Inflammatory macrophage (primary cell): ENCODE measurements at regions not wholly inside any gene's neighbourhood (a gene's known extent, or its start where the extent isn't known, plus 50 kb on each side); places are given as distances from the start of the nearest gene placed in this dataset.

ENCODE experiments used
- DNase-seq, 2 donors: peaks; one replicate each; pipeline ENCODE4 v3.0.0-alpha.2; 2020 to 2022

DNA sequence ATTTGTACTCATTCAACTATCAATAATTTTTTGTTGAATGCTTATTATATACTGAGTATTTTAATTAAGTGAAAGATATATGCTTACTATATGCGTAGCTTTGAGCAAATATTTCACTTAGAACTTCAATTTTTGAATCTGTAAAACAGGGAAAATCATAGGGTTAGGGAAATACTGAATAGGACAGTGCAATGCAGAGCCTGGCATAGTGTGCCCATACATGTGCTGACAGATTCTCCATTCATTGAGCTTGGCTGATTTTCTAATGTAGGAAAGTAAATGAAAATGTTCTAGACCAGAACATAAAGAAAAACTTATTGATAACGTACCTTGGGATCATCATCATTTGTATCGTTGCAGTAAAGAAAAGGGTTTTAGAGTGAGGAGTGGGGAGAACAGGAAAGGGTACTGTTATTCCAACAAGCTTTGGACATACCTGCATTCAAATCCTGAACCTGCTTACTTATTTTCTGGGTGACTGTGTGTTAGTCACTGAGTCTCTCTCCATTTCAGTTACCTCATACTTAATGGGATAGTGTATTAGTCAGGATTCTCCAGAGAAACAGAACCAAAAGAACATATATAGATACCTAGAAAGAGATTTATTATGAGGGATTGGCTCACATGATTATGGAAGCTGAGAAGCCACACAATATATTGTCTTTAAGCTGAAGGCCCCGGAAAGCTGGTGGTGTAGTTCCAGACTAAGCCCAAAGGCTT is 436.4 kb downstream of the ADAMTS20 start:
- no peak for DNase-seq

- no peak for DNase-seq
Measured at GRCh38 chr12:43114316-43114715, 437.7 kb downstream of the ADAMTS20 start.

- no peak for DNase-seq
Measured at GRCh38 chr12:43113616-43114015, 438.4 kb downstream of the ADAMTS20 start.

DNA sequence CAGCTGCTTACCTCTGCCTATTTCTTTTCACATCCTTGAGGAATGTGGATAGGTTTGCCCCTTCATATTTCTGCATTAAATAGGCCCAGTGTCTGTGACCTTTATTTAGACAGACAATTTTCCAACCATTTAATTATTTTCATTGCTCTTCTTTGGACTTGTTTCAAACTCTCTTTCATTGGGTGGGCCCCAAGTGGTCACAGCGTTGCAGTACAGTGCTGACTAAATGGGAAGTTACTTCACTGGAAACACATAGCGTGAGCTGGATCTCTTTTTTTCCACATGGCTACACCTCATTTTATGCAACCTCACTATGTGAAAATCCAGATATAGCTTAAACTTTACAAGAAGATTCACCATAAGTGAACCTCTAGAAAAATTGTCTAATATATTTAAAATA is 438.9 kb downstream of the ADAMTS20 start:
- DNase-seq: no peak

DNA sequence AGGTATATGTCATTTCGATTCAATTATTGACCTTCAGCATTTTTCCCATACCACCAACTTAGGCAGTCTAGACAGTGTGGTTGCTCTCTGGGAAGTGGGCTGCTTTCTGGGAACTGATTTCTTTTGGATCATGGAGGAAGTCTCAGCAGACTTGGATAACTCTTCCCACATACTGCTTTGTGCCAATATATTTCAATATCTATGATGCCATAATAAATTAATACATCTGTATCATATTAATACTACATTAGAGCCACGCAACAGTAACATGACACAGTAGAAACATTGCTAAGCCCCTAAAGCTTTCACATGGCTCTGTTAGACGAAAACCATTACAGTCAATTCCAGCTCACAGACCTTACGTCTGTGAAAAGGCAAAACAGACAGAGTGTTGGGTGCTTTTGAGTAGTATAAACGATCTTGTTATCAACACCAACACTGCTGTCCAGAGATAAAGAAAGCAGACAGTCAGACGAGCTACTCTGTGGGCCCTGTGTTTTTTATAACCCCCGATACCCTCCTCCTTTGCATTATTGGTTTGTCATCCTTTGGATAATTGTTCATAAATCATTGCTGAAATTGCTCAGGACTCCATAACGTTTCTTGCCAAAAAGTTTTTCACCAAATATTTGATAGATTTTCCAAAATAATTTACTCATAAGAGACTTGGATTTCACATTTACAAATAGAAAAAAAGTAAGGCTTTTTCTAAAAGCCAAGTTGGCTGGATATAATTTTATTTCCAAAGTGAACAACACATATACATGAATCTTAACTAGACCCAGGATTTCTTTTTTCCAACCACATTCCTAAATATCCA is 439.7 kb downstream of the ADAMTS20 start:
- no peak for DNase-seq

DNA sequence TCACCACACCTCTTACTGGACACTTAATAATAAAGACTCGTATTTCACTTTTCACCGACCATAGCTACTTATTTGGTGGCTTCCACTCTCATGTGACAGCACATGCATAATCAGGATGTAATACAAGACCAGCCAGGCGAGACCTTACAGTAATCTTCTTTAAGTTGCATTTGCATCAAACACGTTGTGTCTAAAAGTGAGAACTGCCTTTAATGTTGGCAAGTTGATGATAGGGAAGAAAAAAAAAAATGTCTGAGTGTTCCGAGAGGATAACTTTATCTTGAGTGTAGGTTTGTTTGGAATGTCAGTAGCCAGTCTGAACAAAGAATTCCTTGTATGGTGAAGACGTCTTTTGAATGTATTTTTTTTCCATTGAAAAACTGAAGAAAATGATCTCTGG is 440.4 kb downstream of the ADAMTS20 start:
- DNase-seq: no peak

DNA sequence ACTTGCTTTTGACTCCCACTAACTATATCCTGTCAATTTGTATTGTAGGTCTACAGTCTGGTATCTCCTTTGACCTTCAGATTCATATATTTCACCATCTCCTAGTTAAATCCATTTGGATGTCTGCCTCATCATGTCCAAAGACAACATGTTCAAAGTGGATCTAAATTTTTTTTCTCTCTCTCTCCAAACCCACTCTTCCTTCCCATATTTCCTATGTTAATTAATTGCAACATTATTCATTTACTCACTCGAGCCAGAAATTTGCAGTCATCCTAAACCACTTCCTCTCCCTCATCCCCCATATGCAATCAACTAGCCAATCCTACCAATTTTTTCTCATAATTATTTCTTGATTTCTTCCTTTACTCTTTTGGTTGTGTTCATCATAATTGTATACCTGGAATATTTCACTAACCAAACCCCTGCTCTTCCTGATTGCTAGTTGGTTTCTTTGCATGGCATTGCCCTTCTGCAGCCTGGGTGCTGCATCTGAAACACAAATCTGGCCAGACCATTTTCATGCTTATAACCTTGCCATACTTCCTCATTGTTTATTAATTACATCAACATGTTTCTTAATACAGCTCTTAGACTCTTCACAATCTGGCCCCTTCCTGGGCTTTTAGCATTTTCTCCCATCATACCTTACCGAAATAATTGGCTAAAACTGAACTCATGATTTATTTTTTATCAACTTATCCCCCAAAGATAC is 442.2 kb downstream of the ADAMTS20 start:
- no peak for DNase-seq

DNA sequence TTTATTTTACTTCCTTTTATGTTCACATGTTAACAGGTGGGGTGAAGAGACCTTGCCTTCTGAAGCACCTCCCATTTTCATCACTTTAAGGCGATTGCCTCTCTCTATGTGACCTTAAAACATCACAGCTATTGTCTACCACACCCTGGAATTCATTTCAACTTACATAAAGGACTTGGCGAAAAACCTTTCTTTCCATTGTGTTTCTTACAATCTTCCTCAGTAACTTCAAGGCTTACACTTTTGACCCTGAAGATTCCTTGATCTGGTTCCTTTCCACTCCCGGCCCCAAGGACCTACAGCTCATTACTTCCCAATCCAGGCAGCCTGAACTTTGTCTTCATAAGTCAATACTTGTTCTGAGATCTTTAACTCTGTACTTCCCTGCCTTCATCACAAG is 443.3 kb downstream of the ADAMTS20 start:
- DNase-seq: no peak

DNA sequence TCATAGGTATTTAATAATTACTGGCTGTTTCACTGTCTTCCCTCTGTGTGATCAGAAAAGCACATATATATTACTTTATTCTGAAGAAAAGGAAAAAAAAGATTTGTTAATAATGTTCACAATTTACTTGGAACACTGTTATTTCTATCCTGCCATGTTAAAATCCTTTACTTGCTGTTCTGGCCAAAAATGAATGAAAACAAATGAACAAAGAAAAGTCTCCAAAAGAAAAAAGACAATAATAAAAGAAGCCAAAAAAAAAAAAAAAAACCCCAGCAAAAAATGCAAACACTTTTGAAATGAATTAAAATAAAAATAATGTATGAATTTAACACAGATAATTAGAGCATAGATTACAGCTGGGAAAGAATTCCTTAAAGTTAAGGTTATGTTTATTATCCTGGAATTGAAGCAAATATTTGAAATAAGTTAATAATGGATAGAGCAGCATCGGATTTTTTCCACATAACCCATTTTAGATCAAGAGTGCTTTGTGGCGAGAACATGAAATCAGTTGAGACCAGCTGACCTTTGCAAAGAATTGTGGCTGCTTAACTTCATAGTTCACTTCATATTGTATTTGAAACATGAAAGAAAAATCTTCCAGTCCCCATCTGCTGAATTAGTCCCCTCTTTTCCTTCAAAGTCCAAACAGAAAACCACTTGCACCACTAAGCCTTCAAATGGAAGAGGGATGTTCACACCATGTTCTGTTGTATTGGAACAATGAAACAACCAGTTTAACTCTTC is 444.8 kb downstream of the ADAMTS20 start:
- no peak for DNase-seq

- DNase-seq: no peak
Measured at GRCh38 chr12:43106355-43106754, 445.6 kb downstream of the ADAMTS20 start.

DNA sequence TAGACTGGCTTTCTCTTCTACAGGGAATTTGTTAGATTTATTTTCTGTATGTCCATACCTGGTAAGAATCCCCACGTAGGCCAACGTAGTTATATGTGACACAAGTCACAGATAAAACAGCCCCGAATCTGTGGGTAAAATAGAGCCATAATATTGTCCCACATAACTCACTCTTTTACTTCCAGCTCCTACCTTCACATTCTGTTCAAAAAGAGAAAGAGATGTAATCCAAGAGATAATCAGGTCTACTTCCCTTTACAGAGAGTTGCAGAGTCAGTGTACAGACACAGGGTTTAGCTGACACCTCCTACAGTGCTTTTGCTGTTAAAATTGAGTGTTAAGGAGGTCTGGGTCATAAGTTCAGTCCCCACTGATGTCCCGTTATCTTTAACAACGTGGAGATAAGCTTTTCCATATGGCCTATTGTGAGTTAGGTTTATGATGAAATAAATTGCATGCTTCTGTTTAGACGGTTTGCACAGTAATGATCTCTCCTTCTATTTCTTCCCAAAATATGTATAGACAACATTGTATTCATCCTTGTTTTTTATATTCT is 446.5 kb downstream of the ADAMTS20 start:
- no peak for DNase-seq

DNA sequence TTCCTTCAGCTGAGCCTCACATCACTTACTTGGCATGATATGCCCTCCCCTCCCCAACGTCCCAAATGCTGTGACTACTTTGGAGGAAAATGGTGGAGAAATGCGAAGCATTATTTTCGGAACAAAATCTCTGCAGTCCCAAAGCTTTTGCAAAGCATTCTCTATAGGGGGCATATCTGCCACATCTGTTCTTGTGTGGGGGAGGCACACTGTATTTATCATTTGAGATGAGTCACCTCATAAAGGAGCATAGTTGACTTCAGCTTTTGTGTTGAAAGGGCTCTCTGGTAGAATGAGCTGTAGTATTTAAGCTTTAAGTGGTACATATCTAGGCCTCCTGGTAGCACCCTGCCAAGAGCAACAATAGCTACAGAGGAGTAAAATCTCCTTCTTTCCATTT is 447.5 kb downstream of the ADAMTS20 start:
- no peak for DNase-seq

DNA sequence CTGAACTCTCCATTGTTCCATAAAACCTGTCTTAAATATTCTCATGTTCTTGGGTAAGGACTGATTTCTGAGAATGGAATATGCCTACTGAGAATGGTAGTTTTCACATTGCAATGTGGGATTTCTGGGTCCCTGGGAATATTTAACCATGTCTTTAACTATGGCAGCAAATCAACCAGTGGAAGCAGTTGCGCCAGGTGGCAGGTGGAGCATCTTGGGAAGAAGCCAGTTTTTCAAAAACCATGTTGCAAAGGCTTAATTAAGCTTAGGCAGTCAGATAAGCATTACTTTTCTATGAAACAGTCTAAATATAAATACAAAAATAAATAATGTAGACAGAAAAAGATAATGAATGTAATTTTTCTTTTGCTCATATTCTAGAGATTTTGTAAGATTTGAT is 448.1 kb downstream of the ADAMTS20 start:
- DNase-seq: no peak

DNA sequence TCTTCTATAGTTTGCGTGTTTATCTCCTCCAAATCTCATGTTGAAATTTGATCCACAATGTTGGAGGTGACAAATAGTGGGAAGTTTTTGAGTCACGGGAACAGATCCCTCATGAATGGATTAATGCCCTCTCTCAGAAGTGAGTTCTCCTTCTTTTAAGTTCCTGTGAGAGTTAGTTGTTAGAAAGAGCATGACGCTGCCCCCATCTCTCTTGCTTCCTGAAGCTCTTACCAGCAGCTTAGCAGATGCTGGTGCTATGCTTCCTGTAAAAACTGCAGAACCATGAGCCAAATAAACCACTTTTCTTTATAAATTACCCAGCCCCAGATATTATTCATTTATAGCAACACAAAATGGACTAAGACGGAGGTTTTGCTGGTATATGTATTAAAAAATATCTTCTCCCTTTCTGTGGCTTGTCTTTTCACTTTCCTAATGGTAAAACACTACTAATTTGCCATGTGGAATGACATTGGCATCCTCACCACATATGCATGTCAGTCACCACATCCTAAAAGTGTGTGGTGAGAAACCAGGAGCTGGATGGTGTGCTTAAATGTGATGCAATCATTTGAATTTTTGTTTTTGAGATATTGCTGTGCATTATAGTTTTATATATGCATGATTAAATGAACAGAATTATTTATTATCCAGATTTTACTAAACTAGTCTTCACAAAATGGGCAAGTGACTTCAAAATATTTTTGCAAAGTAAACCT is 449.3 kb downstream of the ADAMTS20 start:
- DNase-seq: no peak

GRCh38 chr12:43100231-43100630 is 451.8 kb downstream of the ADAMTS20 start:
- DNase-seq: no peak

DNA sequence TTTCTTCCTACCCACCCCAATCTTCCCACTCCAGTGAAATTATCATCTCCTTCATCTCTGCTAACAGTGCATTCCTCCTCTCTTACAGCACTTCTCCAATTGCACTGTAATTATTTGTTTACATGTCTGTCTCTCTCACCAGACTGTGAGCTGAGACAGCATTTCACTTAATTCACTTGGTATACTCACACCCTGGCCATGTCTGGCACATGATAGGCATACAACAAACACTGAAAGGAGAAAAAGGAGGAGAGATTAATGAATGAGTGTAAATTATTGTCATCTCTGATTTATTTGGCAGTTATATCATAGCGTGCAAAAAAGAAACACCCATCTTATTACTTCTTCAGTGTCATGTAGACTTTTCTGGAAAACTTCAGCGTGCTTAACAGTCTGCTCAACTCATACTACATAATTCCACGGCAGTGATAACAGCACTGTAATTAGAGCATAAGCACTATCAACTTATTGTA is 452.3 kb downstream of the ADAMTS20 start:
- DNase-seq: no peak

GRCh38 chr12:43098766-43099550 is 453.0 kb downstream of the ADAMTS20 start:
- no peak for DNase-seq

- DNase-seq: no peak
Measured at GRCh38 chr12:43098071-43098470, 453.9 kb downstream of the ADAMTS20 start.

GRCh38 chr12:43097471-43097870 is 454.5 kb downstream of the ADAMTS20 start:
- DNase-seq: no peak

DNA sequence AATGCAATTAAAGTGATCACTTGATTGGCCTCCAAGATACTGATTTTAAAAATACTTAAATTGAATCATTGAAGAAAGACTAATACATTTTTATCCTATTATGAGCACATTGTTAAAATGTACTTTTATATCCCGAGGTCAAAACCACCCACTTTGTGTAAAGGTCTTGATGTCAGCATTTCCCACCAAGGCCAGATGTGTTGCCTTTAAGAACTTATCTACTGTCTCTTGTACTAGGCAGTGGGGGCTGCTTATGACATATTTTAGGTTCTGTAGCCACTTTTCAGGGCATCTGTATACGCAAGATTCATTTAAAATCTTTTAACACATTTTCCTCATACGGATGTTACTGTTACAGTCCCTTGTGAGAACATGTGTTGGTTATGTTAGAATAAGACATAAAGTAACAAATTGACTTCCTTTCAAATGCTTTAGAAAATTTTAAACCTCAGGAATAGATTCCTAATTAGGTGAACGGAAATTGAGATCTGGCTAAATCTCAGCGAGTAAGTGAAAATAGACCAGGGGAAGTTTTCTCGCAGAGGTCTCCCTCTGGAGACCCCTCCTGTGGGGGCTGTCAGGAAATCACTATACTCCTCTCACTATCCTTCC is 456.2 kb downstream of the ADAMTS20 start:
- no peak for DNase-seq
